ENCODE measurements at regions not wholly inside any gene's neighbourhood (a gene's known extent, or its start where the extent isn't known, plus 50 kb on each side); places are given as distances from the start of the nearest gene placed in this dataset.

GRCh38 chr2:104923665-104924064, 69.8 kb downstream of the POU3F3 start:
- no peak for DNase-seq (ENCODE audit: extremely low spot score, unreplicated experiment)
- peaks cover 3% of the 10 kb centered on the region for H3K27me3 Mint-ChIP-seq
- H3K4me3 Mint-ChIP-seq = no peak overlapping the region
- no peaks in the 10 kb centered on the region for H3K4me1 Mint-ChIP-seq (ENCODE audit: unreplicated experiment)
- H3K27ac Mint-ChIP-seq = no peak overlapping the region
- TF ChIP-seq, protein P1, sequence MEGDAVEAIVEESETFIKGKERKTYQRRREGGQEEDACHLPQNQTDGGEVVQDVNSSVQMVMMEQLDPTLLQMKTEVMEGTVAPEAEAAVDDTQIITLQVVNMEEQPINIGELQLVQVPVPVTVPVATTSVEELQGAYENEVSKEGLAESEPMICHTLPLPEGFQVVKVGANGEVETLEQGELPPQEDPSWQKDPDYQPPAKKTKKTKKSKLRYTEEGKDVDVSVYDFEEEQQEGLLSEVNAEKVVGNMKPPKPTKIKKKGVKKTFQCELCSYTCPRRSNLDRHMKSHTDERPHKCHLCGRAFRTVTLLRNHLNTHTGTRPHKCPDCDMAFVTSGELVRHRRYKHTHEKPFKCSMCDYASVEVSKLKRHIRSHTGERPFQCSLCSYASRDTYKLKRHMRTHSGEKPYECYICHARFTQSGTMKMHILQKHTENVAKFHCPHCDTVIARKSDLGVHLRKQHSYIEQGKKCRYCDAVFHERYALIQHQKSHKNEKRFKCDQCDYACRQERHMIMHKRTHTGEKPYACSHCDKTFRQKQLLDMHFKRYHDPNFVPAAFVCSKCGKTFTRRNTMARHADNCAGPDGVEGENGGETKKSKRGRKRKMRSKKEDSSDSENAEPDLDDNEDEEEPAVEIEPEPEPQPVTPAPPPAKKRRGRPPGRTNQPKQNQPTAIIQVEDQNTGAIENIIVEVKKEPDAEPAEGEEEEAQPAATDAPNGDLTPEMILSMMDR (conservative IDR thresholded peaks at IDR 0.05) = no peak
- no peaks in the 10 kb centered on the region for H3K9me3 Mint-ChIP-seq
- H3K36me3 Mint-ChIP-seq = no peaks in the 10 kb centered on the region

DNA sequence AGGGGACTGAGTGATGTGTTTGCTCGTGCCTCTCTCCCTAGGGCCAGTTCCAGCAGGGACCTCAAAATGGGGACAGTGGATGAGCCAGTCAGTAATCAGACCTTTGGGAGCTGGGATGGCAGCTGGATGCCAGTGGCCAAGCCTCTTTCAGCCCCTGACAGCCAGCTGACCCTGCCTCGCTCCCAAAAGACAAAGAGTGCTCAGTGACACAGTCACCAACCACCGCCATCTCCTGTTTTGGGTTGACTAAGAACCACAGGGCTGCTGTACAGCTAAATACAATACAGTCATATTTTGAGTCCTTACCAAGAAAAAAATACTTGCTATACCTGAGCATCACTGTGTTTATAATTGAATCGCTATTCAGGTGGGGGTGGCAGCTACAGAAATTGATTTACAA, 75.7 kb downstream of the POU3F3 start:
- Mint-ChIP-seq H3K36me3 (no peaks in the 10 kb centered on the region), H3K9me3 (no peaks in the 10 kb centered on the region), H3K4me1 (ENCODE audit: unreplicated experiment) (no peaks in the 10 kb centered on the region), H3K4me3 (no peak overlapping the region), H3K27me3 (no peaks in the 10 kb centered on the region), H3K27ac (no peak overlapping the region)
- TF ChIP-seq, protein P1 (conservative IDR thresholded peaks at IDR 0.05) = no peak
- DNase-seq (ENCODE audit: extremely low spot score, unreplicated experiment) = no peak

- H3K4me3 Mint-ChIP-seq = no peak overlapping the region
- no peaks in the 10 kb centered on the region for H3K4me1 Mint-ChIP-seq (ENCODE audit: unreplicated experiment)
- DNase-seq (ENCODE audit: extremely low spot score, unreplicated experiment) = no peak
- TF ChIP-seq, protein P1 (conservative IDR thresholded peaks at IDR 0.05) = no peak
- no peaks in the 10 kb centered on the region for H3K9me3 Mint-ChIP-seq
- H3K27me3 Mint-ChIP-seq = no peaks in the 10 kb centered on the region
- H3K36me3 Mint-ChIP-seq = no peaks in the 10 kb centered on the region
- H3K27ac Mint-ChIP-seq = no peak overlapping the region
Observed at GRCh38 chr2:104930732-104931131, 76.8 kb downstream of the POU3F3 start.

- no peaks in the 10 kb centered on the region for H3K9me3 Mint-ChIP-seq
- H3K27me3 Mint-ChIP-seq = no peaks in the 10 kb centered on the region
- no peak overlapping the region for H3K4me3 Mint-ChIP-seq
- peaks cover 5% of the 10 kb centered on the region for H3K4me1 Mint-ChIP-seq (ENCODE audit: unreplicated experiment)
- TF ChIP-seq, protein P1 (conservative IDR thresholded peaks at IDR 0.05) = no peak
- no peaks in the 10 kb centered on the region for H3K36me3 Mint-ChIP-seq
- H3K27ac Mint-ChIP-seq = no peak overlapping the region
- DNase-seq (ENCODE audit: extremely low spot score, unreplicated experiment) = no peak
Observed at GRCh38 chr2:104932243-104932642, 78.3 kb downstream of the POU3F3 start.

GRCh38 chr2:104933151-104933917, 79.4 kb downstream of the POU3F3 start:
- Mint-ChIP-seq H3K4me3 (no peak overlapping the region), H3K27me3 (no peaks in the 10 kb centered on the region)

More at GRCh38 chr2:104933151-104933917, 79.4 kb downstream of the POU3F3 start:
- Mint-ChIP-seq H3K4me1 (ENCODE audit: unreplicated experiment) (peaks cover 5% of the 10 kb centered on the region), H3K9me3 (no peaks in the 10 kb centered on the region), H3K36me3 (no peaks in the 10 kb centered on the region), H3K27ac (no peak overlapping the region)
- TF ChIP-seq, protein P1 (conservative IDR thresholded peaks at IDR 0.05) = no peak
- no peak for DNase-seq (ENCODE audit: extremely low spot score, unreplicated experiment)
